HFFc6 (cell line): ENCODE measurements at regions not wholly inside any gene's neighbourhood (a gene's known extent, or its start where the extent isn't known, plus 50 kb on each side); places are given as distances from the start of the nearest gene placed in this dataset.

ENCODE experiments used
- DNase-seq: peaks from one replicate; pipeline ENCODE4 v3.0.0-alpha.2; 2018
- H3K27ac Mint-ChIP-seq: 2 replicates; pipeline ENCODE4 v1.8.0; 2020; ENCODE audit warnings: mild to moderate bottlenecking, mixed read lengths
- H3K27me3 Mint-ChIP-seq: 2 replicates; pipeline ENCODE4 v1.8.0; 2021; ENCODE audit warnings: mild to moderate bottlenecking, moderate library complexity, mixed read lengths; ENCODE audit not compliant: insufficient read depth
- H3K36me3 Mint-ChIP-seq: 2 replicates; pipeline ENCODE4 v1.8.0; 2021; ENCODE audit warnings: low read depth, mixed read lengths
- H3K4me1 Mint-ChIP-seq: 2 replicates; pipeline ENCODE4 v1.8.0; 2020; ENCODE audit warnings: low read depth, mixed read lengths
- H3K4me3 Mint-ChIP-seq: 2 replicates; pipeline ENCODE4 v1.8.0; 2020; ENCODE audit warnings: mild to moderate bottlenecking, moderate library complexity, mixed read lengths
- H3K9me3 Mint-ChIP-seq: 2 replicates; pipeline ENCODE4 v1.8.0; 2020; ENCODE audit warnings: mild to moderate bottlenecking, mixed read lengths
- CTCF ChIP-seq: fragments of 200-600 bp; sonication (generic); IDR thresholded peaks from 2 replicates; pipeline ENCODE4 v1.5.0; 2021; ENCODE audit warnings: antibody characterized with exemption, mild to moderate bottlenecking

GRCh38 chr5:57700072-57700471, 217.5 kb upstream of the ACTBL2 start:
- DNase-seq: no peak
- TF ChIP-seq CTCF: no peak
- no peaks in the 10 kb centered on the region for H3K9me3 Mint-ChIP-seq
- peaks cover 29% of the 10 kb centered on the region for H3K4me1 Mint-ChIP-seq
- H3K4me3 Mint-ChIP-seq: no peak overlapping the region
- H3K27me3 Mint-ChIP-seq: no peaks in the 10 kb centered on the region; the same call in 1 of the 2 replicates
- peaks cover 3% of the 10 kb centered on the region; the same call in 1 of the 2 replicates for H3K36me3 Mint-ChIP-seq
- no peak overlapping the region for H3K27ac Mint-ChIP-seq

- no peak overlapping the region for H3K27ac Mint-ChIP-seq
- peaks cover 3% of the 10 kb centered on the region; the same call in 1 of the 2 replicates for H3K36me3 Mint-ChIP-seq
- H3K4me1 Mint-ChIP-seq: peaks cover 20% of the 10 kb centered on the region
- H3K27me3 Mint-ChIP-seq: no peaks in the 10 kb centered on the region; the same call in 1 of the 2 replicates
- no peak for TF ChIP-seq CTCF
- H3K9me3 Mint-ChIP-seq: no peaks in the 10 kb centered on the region
- no peak for DNase-seq
- H3K4me3 Mint-ChIP-seq: no peak overlapping the region
Observed at GRCh38 chr5:57698802-57699201, 216.2 kb upstream of the ACTBL2 start.

- DNase-seq: no peak
- H3K27me3 Mint-ChIP-seq: no peaks in the 10 kb centered on the region; the same call in 1 of the 2 replicates
- TF ChIP-seq CTCF: no peak
- H3K4me1 Mint-ChIP-seq: peaks cover 22% of the 10 kb centered on the region
- H3K9me3 Mint-ChIP-seq: no peaks in the 10 kb centered on the region
- H3K36me3 Mint-ChIP-seq: no peaks in the 10 kb centered on the region
- H3K27ac Mint-ChIP-seq: no peak overlapping the region
- H3K4me3 Mint-ChIP-seq: no peak overlapping the region
Observed at GRCh38 chr5:57698086-57698485, 215.5 kb upstream of the ACTBL2 start.

- H3K9me3 Mint-ChIP-seq: no peaks in the 10 kb centered on the region
- no peak for TF ChIP-seq CTCF
- no peak overlapping the region for H3K4me3 Mint-ChIP-seq
- no peak overlapping the region for H3K27ac Mint-ChIP-seq
- H3K36me3 Mint-ChIP-seq: no peaks in the 10 kb centered on the region
- no peaks in the 10 kb centered on the region; the same call in 1 of the 2 replicates for H3K27me3 Mint-ChIP-seq
- peaks cover 29% of the 10 kb centered on the region for H3K4me1 Mint-ChIP-seq
- DNase-seq: no peak
Observed at GRCh38 chr5:57696825-57697570, 214.4 kb upstream of the ACTBL2 start.

- Mint-ChIP-seq H3K4me3 (no peak overlapping the region), H3K9me3 (no peaks in the 10 kb centered on the region), H3K27me3 (no peaks in the 10 kb centered on the region; the same call in 1 of the 2 replicates), H3K36me3 (no peaks in the 10 kb centered on the region), H3K27ac (no peak overlapping the region), H3K4me1 (peaks cover 29% of the 10 kb centered on the region)
- DNase-seq: no peak
- no peak for TF ChIP-seq CTCF
Observed at GRCh38 chr5:57696389-57696769, 213.8 kb upstream of the ACTBL2 start.
